Activated gamma-delta T cell treated with Interleukin-2 at 50 U/mL for 16 hours (primary cell): ENCODE measurements at regions not wholly inside any gene's neighbourhood (a gene's known extent, or its start where the extent isn't known, plus 50 kb on each side); places are given as distances from the start of the nearest gene placed in this dataset.
"Not testable (repeated sequence)": the region's sequence is repeated elsewhere in the genome, so short reads cannot be mapped to it uniquely, and the experiment has no call there.

ENCODE experiments used
- DNase-seq: peaks from one replicate; pipeline ENCODE4 v3.0.0-alpha.2; 2020

DNA sequence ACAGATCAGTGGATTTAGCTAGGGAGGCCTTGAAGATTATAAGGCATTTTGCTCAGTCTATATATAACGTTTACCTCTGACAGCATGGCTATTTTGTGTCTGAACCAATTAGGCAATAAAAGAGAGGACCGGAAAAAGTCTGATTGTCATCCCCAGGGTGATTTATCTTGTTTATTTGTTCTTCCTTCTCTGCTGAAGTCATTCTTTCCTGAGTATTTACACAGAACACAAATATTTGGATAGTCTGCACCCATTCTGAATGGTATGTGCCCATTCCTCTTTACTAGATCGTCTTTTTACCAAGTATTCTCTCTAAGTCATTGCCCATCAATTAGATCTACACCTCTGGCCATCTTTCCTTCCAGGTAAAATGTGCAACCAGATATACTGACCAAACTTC lies 1602.9 kb downstream of the KCNT2 start:
- no peak for DNase-seq

DNA sequence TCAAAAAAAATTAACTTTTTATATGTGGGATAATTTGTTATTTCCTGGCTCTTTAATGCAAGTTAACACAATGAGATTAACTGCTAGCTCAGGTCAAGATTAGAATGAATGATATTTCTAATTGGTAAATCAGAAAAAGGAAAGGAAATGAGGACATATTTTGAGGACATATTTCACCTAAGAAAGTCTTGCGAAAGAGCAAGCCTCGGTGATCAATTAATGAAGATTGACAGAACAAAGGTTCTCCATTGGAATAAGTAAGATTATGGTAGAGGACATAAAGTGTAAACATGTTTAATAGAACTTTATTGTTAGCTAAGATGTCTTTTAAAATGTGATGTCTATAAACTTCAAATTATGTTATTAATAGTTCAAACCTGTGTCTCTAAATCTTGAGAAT lies 1617.8 kb downstream of the KCNT2 start:
- no peak for DNase-seq

DNA sequence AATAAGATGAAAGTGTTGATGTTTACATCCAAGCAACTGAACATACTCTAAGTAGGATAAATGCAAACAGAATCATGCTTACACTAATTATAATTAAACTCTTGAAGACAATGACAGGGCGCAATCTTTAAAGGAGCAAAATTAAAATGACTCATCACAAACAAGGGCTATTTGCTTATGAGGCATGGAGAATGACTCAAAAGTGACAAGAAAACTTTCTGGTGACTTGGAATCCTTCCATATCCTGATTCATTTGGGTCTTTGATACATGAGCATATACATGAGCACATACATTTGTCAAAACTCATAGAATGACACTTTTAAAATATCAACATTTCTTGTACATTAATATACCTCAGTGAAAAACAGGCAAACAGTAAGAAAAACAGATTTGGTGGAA lies 1632.3 kb downstream of the KCNT2 start:
- no peak for DNase-seq

DNA sequence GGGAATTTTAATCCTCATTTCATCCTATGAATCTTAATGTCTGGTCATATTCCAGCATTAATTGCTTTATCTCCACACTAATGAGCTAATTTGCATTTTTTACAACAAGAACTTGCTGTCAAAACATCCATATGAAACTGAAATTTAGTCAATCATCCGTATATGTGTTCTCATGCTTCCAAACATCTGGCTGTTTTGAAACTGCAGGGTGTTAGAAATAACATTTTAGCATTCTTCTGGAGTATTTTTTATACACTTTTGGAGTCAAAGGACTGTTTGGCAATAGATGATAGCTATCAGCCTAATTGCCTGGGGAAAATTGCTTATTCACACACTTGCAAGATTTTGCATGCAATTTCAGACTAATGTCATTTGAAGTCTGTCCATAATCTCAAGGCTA lies 1639.3 kb downstream of the KCNT2 start:
- no peak for DNase-seq

DNA sequence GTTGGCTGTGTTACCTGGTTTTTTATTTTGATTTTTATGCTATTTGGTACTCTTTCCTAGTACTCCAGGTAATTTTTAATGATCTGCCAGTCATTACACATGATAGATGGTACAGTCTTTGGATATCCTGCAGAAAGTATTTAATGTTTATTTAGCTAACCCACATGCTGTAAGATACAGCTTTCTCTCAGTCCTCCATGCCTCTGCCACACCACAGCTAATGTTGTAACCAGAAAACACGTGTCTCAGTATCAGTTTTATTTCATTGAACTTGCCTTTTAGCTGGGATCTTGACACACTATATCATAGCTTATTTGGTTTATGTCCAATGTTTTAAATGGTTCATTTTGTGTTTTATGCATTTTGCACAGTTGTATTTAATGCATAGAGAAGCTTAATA lies 1648.4 kb downstream of the KCNT2 start:
- no peak for DNase-seq

DNA sequence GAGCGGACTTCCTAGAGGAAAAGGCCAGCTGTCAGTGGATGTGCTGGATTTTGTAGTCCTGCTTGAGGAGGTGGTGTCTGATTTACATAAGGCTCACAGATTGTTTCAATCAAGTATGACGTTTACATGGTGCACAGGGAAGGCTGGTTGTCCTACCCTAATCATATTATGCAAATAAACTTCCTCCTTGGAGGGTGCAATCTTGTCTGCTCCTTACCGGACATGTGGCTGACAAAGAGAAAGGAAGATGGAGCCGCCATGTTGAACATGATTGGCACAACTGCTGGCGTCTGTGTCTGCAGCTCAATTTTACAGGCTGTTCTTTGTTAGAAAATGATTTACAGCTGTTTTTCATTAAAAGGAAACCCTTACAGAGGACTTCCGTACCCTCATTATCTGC lies 1656.1 kb downstream of the KCNT2 start:
- DNase-seq = no peak

DNA sequence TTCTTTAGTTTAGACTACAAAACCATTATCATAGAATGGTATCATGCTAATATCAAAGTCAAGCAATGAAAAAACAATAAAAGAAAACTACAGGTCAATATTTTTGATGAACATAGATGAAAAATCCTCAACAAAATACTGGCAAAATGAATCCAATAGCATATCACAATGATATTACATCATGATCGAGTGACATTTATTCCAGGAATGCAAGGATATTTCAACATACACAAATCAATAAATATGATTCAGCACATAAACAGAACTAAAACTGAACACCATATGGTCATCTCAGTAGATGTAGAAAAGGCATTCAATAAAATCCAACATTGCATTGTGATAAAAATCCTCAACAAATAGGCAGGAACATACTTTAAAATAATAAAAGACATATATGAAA lies 1657.7 kb downstream of the KCNT2 start:
- DNase-seq = no peak

DNA sequence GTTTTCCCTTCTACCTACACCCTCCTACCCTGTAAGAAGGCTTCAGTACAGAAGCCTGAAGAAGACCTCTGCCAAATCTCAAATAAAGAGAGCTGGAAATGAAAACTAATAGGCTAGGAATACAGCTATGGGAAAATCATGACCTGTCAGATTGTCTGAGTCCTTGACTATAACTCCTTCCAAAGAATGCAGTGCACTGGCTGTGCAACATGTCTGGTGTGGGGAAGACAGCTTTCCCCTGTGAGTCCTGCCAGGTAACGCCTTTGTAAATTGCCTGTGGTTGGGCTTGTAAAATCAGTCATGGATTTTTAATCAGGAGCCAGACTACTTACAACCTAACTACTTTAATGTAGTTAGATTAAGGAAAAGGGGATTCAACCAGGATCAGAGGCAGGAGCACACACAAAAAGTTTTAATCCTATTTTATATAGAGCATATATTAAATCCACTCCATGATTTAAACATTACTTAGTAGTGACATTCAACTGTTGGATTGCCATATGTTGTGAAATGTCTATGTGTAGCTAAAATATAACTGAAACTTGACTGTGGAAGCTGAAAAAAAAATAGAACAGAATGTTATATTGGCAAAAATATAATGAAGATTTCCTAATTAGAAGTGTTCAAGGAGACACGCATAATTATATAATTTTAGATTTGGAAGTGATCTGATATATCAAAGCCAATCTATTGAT lies 1667.8 kb downstream of the KCNT2 start:
- DNase-seq = no peak

DNA sequence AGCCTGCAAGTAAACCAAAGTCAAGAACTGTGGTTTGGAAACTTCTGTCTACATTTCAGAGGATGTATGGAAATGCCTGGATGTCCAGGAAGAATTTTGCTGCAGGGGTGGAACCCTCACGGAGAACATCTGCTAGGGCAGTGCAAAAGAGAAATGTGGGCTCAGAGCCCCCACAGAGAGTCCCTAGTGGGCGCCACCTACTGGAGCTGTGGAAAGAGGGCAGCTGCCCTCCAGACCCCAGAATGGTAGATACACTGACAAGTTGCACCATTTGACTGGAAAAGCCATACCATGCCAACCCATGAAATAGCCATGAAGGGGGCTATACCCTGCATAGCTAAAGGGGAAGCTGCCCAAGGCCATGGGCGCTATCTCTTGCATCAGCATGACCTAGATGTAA lies 1672.4 kb downstream of the KCNT2 start:
- DNase-seq = no peak

DNA sequence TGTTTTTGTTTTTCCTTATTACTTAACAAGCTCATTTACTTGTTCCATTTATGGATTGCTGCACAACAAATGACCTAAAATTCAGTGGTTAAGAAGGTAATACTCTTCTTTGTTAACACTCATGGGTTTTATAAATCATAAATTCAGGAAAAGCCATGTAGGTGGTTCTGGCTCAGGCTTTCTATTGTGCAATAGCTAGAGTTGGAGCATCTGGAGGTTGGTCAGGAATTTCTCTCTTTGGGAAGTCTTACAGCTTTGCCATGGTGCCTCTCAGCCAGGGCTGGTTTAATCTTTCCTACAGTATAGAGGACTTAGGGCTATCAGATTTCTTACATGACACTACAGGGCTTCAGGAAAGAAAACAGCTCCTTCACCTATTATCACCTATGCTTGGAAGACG lies 1677.1 kb downstream of the KCNT2 start:
- DNase-seq = no peak

DNA sequence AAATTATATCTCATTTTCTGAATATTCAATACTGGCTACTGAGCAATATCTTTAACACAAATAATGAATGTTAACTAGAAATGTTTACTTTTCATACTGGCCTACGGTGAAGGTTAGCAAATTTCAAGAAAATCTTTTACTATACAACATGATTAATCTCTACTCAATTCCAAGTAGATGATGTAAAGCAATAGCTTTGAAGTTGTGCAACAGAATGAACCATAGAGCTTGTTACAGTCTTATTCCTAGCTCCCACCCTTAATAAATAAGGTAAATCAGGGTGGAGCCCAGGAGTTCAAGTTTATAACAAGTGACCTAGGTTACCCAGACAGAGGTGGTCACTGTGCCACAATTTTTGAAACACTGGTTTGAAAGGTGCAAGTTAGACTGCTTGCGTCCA lies 1678.1 kb downstream of the KCNT2 start:
- no peak for DNase-seq

DNA sequence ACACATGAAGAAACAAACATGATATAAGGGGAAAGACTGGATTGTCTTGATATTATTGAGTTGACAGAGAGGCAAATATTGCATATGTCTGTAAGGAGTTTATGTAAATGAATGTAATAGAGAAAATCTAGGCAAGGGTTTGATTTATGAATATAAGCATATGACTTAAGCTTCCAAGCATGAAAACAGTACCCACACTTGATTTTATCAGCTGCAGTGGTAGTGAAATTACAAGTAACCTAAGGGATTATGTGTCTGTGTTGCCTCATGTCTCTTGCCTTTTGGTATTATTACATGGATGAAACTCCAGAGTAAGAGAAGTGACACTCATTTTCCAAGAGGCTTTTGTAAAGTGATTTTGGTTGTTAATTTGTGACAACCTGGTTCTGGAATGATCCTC lies 1678.9 kb downstream of the KCNT2 start:
- no peak for DNase-seq

DNA sequence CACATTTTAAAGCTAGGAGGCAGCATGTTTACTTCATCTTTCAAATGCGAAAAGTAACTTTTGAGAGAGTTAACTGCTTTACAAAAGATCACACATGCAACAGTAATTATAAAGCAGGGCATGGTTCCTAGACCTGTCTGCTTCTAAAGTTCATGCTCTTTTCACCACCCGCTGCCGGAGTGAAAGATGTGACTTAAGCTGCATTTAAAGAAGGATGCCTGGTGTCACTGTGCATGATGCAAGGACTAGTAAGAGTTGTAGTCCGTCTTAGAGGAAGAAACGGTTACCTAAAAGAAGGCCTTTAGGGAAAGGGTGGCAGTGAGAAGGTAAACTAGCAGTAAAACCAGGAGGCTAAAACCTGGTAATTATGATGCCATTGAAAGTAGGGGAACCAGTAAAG lies 1689.1 kb downstream of the KCNT2 start:
- no peak for DNase-seq

DNA sequence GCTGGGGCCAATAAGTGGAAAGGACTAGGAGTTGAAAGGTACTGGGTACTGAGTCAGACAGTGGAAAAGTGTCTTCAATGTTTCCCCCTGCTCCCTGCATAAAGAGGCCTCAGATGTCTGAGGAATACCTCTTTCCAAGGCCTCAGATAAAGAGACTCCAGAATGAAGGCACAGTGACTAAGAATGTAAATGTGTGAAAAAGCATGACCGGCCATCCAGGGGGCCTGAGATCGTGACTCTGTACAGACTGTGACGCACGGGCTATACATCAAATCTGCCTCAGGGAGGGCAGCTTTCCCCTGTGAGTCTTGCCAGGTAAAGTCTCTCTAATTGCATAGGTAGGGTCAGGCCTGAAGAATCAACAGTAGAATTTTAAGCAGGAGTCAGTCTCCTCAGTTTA lies 1690.5 kb downstream of the KCNT2 start:
- DNase-seq = no peak

DNA sequence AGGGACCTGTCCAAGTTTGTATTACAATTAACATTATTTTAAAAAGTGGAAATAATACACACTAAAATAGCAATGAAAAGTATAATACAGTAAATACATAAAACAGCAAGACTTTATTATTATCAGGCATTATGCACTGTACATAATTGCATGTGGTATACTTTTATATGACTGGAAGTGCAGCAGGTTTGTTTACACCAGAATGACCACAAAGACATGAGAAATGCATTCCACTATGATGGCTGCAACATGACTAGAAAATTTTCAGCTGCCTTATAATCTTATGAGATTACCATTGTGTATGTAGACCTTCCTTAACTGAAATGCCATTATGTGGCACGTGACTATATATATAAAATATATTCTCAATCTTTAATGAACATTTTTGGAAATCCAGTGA lies 1699.6 kb downstream of the KCNT2 start:
- no peak for DNase-seq

DNA sequence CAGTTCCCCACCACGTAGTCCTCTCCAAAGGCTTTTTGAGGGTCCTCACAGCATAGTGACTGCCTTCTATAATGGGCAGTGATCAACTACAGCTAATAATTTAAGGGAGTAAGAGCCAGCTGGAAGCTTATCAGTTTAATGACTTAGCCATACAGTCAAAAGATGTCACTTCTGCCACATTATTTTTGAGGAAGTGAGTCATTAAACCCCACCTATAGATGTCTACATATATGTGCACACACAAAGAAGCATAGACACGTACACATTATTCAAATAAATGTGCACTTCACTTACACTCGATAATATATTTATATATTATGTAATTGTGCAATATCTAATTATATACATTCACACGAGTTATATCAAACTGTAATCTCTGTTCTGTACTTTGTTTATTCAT lies 1704.7 kb downstream of the KCNT2 start:
- DNase-seq = no peak

DNA sequence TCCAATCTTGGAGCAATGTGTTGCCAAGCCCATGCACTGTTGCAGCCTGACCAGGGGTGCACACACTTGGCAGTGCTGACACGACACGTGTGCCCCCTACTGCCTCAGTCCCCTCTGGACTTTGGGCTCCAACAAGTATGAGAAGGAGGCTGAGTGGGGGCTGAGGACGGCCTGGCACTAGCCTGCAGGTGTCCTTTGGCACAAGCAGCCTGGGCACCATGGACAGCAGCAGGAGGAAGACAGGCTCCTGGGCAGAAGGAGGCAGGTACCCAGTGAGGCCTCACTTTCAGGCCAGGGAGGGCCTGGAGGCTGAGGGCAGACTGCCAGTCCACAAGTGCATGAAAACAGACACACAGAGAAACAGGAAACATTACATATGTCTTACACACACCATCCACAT lies 1702.9 kb upstream of the B3GALT2 start:
- DNase-seq = no peak

DNA sequence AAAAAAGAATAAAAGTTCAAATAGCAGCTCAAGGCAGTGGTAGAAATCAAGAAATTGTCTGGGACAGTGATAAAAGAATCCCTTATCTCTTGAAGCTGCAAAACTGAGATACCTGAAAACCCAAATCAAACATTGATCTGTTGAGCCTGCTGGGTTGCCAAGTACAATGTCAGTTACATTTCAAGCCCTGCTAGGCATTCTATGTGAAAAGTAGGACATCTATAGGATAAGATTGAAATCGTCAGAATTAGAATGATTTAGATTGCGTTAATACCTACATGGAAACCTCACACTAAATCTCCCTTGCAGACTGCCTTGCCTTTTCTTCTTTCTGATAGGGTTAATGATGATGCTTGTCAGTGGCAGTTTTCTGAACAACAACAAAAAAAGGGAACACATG lies 1684.4 kb upstream of the B3GALT2 start:
- no peak for DNase-seq

DNA sequence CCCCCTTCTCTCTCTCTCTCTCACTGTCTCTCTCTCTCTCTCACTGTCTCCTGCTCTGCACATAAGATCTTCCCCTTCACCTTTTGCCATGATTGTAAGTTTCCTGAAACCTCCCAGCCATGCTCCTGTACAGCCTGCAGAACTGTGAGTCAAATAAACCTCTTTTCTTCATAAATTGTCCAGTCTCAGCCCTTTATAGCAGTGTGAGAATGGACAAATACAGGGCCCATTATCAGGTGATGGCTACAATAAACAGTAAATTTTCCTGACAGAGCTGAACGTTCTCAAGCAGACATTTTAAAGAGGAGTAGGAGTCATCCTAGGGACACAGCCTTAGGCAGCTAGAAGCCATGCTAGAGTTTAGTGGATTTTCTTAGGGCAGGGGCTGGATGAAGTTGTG lies 1679.7 kb upstream of the B3GALT2 start:
- DNase-seq = no peak

DNA sequence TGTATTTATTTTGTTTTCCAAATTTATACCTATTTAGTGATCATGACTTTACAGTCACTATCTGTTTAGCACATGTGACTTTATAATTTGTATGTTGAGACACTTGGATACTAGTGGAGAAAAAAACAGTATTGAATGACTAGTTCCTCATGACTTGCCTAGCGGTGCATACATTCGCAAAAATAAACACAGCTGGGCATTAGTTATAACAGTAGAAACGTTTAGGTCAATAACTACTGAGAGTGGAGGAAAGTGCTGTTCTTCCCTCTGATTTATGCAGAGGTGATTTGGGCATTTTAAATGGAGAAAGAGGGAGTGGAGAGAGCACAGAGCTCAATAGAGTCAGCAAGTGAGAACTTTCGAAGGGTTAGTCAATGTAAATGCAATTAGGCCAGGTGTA lies 1679.0 kb upstream of the B3GALT2 start:
- no peak for DNase-seq

DNA sequence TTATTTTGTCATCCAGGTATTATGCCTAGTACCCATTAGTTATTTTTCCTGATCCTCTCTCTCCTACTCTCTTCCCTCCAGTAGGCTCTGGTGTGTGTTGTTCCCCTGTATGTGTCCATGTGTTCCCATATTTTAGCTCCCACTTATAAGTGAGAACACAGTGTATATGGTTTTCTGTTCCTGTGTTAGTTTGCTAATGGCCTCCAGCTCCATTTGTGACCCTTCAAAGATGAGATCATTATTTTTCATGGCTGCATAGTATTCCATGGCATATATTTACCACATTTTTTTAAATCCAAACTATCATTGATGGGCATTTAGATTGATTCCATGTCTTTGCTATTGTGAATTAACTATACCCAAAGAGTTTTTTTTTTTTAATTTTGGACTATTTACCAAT lies 1675.7 kb upstream of the B3GALT2 start:
- DNase-seq = no peak

DNA sequence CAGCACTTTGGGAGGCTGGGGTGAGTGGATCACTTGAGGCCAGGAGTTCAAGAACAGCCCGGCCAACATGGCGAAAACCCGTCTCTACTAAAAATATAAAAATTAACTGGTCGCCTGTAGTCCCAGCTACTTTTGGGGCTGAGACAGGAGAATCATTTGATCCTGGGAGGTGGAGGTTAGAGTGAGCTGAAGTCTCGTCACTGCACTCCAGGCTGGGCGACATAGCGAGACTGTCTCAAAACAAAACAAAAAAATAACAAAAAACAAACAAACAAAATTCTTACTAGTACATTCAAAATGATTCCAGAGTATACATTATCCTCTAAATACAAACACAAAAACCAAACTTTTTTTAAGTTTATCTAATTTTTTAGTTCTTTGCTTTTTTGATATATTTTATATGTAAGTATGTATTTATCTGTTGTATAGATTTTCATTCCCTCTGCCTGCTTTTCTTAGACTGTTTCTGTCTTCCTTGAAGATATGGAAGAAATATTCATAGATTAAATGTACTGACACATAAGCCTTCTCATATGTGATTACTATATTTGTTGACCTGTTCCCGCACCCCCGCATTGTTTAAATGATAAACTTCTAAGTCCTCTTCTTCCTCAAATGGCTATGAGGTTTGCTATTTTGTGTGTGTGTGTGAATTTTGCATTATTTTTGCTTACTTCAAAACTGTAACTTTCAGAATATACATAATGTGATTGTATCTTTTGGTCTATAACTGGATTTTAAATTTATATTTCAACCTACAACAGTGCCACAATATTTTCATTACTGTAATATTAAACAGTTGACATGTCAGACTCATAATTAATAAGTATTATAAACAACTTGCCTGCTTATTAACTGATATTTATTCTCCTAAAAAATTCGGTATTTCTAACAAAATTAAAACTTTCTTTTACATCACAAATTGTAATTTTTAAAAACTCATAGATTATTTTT lies 1674.1 kb upstream of the B3GALT2 start:
- DNase-seq = no peak

DNA sequence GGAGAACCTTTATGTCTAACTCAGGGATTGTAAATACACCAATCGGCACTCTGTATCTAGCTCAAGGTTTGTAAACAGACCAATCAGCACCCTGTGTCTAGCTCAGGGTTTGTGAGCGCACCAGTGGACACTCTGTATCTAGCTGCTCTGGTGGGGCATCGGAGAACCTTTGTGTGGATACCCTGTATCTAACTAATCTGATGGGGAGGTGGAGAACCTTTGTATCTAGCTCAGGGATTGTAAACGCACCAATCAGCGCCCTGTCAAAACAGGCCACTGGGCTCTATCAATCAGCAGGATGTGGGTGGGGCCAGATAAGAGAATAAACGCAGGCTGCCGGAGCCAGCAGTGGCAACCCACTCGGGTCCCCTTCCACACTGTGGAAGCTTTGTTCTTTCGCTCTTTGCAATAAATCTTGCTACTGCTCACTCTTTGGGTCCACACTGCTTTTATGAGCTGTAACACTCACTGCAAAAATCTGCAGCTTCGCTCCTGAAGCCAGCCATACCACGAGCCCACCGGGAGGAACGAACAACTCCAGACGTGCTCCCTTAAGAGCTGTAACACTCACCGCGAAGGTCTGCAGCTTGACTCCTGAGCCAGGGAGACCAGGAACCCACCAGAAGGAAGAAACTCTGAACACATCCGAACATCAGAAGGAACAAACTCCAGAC lies 1673.2 kb upstream of the B3GALT2 start:
- not testable (repeated sequence) for DNase-seq
